ENCODE measurements at regions not wholly inside any gene's neighbourhood (a gene's known extent, or its start where the extent isn't known, plus 50 kb on each side); places are given as distances from the start of the nearest gene placed in this dataset.

- TF ChIP-seq CTCF (conservative IDR thresholded peaks at IDR 0.05; ENCODE audit: low read depth, low read length) (no peak), EZH2 (IDR thresholded peaks at IDR 0.05; ENCODE audit: borderline replicate concordance, low read depth, low read length, poor library complexity, severe bottlenecking) (no peak)
Observed at GRCh38 chr12:72982356-72982755, 710.2 kb downstream of the TRHDE start.

Measured in A673 (cell line).